GM06990 (cell line): ENCODE measurements at regions not wholly inside any gene's neighbourhood (a gene's known extent, or its start where the extent isn't known, plus 50 kb on each side); places are given as distances from the start of the nearest gene placed in this dataset.

Experiments
- DNase-seq: peaks from one replicate; pipeline ENCODE4 v3.0.0-alpha.2; 2011; ENCODE audit not compliant: insufficient read length; ENCODE audit errors: extremely low read depth
- H3K27me3 ChIP-seq: replicated peaks from 2 replicates; pipeline ENCODE4 v1.6.0; 2011; ENCODE audit warnings: low read length; ENCODE audit not compliant: control insufficient read depth, insufficient read depth
- H3K36me3 ChIP-seq: 2 replicates; pipeline ENCODE4 v1.5.1; 2011; ENCODE audit warnings: low read length; ENCODE audit not compliant: control insufficient read depth, insufficient read depth
- H3K4me3 ChIP-seq: replicated peaks from 2 replicates; pipeline ENCODE4 v1.5.1; 2011; ENCODE audit warnings: low read depth, mild to moderate bottlenecking, control low read depth, low read length
- CTCF ChIP-seq: IDR thresholded peaks from 2 replicates; pipeline ENCODE4 v1.5.1; 2011; ENCODE audit warnings: low read length, control low read depth, mild to moderate bottlenecking, inconsistent platforms; ENCODE audit not compliant: insufficient read depth, poor library complexity, severe bottlenecking

- no peak for DNase-seq
- no peaks in the 10 kb centered on the region; the same call in 1 of the 2 replicates for H3K27me3 ChIP-seq
- no peak for TF ChIP-seq CTCF
- H3K4me3 ChIP-seq: no peak overlapping the region
- H3K36me3 ChIP-seq: no peaks in the 10 kb centered on the region
Measured at GRCh38 chr5:38758774-38759600, 86.8 kb upstream of the OSMR start.

- DNase-seq: no peak
- Histone ChIP-seq H3K27me3 (no peaks in the 10 kb centered on the region), H3K4me3 (no peak overlapping the region), H3K36me3 (no peaks in the 10 kb centered on the region)
- TF ChIP-seq CTCF: no peak
Measured at GRCh38 chr5:38764937-38765391, 80.8 kb upstream of the OSMR start.

GRCh38 chr5:38765399-38765861 lies 80.4 kb upstream of the OSMR start:
- no peak for DNase-seq
- Histone ChIP-seq H3K27me3 (no peaks in the 10 kb centered on the region), H3K4me3 (no peak overlapping the region), H3K36me3 (no peaks in the 10 kb centered on the region)
- no peak for TF ChIP-seq CTCF

- H3K27me3 ChIP-seq: no peaks in the 10 kb centered on the region
- TF ChIP-seq CTCF: no peak
- H3K36me3 ChIP-seq: no peaks in the 10 kb centered on the region
- no peak for DNase-seq
- H3K4me3 ChIP-seq: no peak overlapping the region
Measured at GRCh38 chr5:38766151-38766550, 79.7 kb upstream of the OSMR start.

GRCh38 chr5:38768412-38769211 lies 77.2 kb upstream of the OSMR start:
- no peak for TF ChIP-seq CTCF
- DNase-seq: no peak
- Histone ChIP-seq H3K36me3 (no peaks in the 10 kb centered on the region), H3K27me3 (no peaks in the 10 kb centered on the region), H3K4me3 (no peak overlapping the region)
